Prostate gland (tissue), 2 donors: ENCODE measurements at regions not wholly inside any gene's neighbourhood (a gene's known extent, or its start where the extent isn't known, plus 50 kb on each side); places are given as distances from the start of the nearest gene placed in this dataset.

Source experiments
- DNase-seq: peaks from one replicate; pipeline ENCODE4 v3.0.0-alpha.2; 2019; ENCODE audit warnings: low spot score
- H3K27ac ChIP-seq, 2 donors: fragments of 200-600 bp; sonication (generic); 2 replicates each; pipeline ENCODE4 v1.5.1; 2017 to 2019
- H3K27me3 ChIP-seq: fragments of 200-600 bp; sonication (generic); replicated peaks from 2 replicates; pipeline ENCODE4 v1.5.1; 2019; ENCODE audit not compliant: insufficient read depth
- H3K36me3 ChIP-seq, 2 donors: fragments of 200-600 bp; sonication (generic); 1 replicate in 1 of 2; 2 replicates in 1 of 2; pipeline versions ENCODE4 v1.5.1 to v1.8.1; 2017 to 2019
- H3K4me1 ChIP-seq: fragments of 200-600 bp; sonication (generic); replicated peaks from 2 replicates; pipeline ENCODE4 v1.5.1; 2019
- H3K4me3 ChIP-seq, 2 donors: fragments of 200-600 bp; sonication (generic); 2 replicates each; pipeline ENCODE4 v1.5.1; 2017 to 2019
- H3K9me3 ChIP-seq: fragments of 200-600 bp; sonication (generic); 2 replicates; pipeline ENCODE4 v1.5.1; 2017
- CTCF ChIP-seq, 4 experiments: fragments of 200-600 bp in 2 of 4; fragments of 450-650 bp in 2 of 4; sonication (generic) in 2 of 4; IDR thresholded peaks; 1 replicate in 3 of 4; 2 replicates in 1 of 4; pipeline ENCODE4 v1.5.1; 2016 to 2019; ENCODE audit warnings: antibody characterized with exemption in 4 of 4, mild to moderate bottlenecking in 2 of 4, moderate library complexity in 2 of 4
- POLR2A ChIP-seq: fragments of 450-650 bp; IDR thresholded peaks from one replicate; pipeline ENCODE4 v1.6.1; 2016; ENCODE audit warnings: antibody characterized with exemption, mild to moderate bottlenecking
- POLR2AphosphoS5 ChIP-seq: sonication (generic); formaldehyde crosslinking; IDR thresholded peaks from one replicate; pipeline ENCODE4 v1.6.1; 2017; ENCODE audit warnings: antibody characterized with exemption
- WGBS: methylation state at CpG from one replicate; pipeline ENCODE4 v1.1.5; 2018; 5-methylcytosine and 5-hydroxymethylcytosine counted together
- intact Hi-C: fragments of 100-400 bp; cut with DNase I; formaldehyde crosslinking; loops from one replicate; pipeline ENCODE4 v1.14.2; 2022

DNA sequence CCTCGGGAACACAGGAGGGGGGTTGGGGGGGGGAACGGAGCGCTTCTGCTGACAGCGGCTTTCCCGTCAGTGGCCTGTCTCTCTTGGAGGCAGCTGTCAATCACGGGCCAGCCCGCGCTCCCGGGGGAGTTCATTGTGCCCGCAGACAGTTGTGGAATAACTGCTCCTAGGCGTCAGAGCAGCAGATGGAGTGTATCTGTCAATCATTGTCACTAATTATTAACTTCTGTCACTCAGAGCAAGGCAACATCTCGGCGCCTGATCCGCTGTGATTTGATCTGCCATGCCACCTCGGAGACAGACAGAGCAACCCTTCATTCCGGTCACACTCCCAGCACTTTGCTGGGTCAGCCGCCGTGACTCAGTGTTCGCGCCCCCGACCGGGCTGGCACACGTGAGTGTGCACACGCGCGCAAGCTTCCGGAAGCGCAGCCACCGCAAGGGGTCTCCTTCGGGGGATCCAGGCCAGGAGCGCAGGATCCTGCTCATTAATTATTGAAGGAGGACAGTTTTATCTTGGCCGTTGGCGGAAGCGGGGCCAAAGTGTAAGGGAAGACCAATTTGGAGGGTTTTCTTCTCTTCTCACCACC, 75.8 kb downstream of the RRAGC start:
- Histone ChIP-seq H3K27ac (no peak overlapping the region), H3K27me3 (peaks cover 17% of the 10 kb centered on the region), H3K4me3 (no peak overlapping the region), H3K4me1 (no peaks in the 10 kb centered on the region), H3K36me3 (no peaks in the 10 kb centered on the region), H3K9me3 (no peaks in the 10 kb centered on the region)
- intact Hi-C loops: no loop called here
- TF ChIP-seq POLR2AphosphoS5: no peak
- TF ChIP-seq POLR2A: no peak
- no peak for TF ChIP-seq CTCF (IDR thresholded peaks at IDR 0.05)
- 16% methylated on average over 34 of the region's 34 CpGs for WGBS
- no peak for DNase-seq

GRCh38 chr1:38781872-38782617, 77.5 kb downstream of the RRAGC start:
- Histone ChIP-seq H3K4me3 (no peak overlapping the region), H3K4me1 (no peaks in the 10 kb centered on the region), H3K27ac (no peak overlapping the region), H3K27me3 (peaks cover 12% of the 10 kb centered on the region), H3K9me3 (no peaks in the 10 kb centered on the region), H3K36me3 (no peaks in the 10 kb centered on the region)
- no peak for TF ChIP-seq POLR2A
- no peak for TF ChIP-seq CTCF (IDR thresholded peaks at IDR 0.05)
- TF ChIP-seq POLR2AphosphoS5: no peak
- intact Hi-C loops: no loop called here
- DNase-seq: no peak
- 51% methylated on average over 4 of the region's 4 CpGs for WGBS

- Histone ChIP-seq H3K27me3 (peaks cover 11% of the 10 kb centered on the region), H3K9me3 (no peaks in the 10 kb centered on the region), H3K4me1 (no peaks in the 10 kb centered on the region), H3K36me3 (no peaks in the 10 kb centered on the region), H3K4me3 (no peak overlapping the region), H3K27ac (no peak overlapping the region)
- TF ChIP-seq POLR2AphosphoS5 (no peak), CTCF (IDR thresholded peaks at IDR 0.05) (no peak), POLR2A (no peak)
- DNase-seq: no peak
- WGBS: 62% methylated on average over 4 of the region's 4 CpGs
- intact Hi-C loops: no loop called here
Measured at GRCh38 chr1:38780133-38780532, 79.4 kb downstream of the RRAGC start.

- Histone ChIP-seq H3K36me3 (no peaks in the 10 kb centered on the region), H3K4me1 (no peaks in the 10 kb centered on the region), H3K9me3 (no peaks in the 10 kb centered on the region), H3K27me3 (peaks cover 11% of the 10 kb centered on the region), H3K27ac (no peak overlapping the region), H3K4me3 (no peak overlapping the region)
- no peak for DNase-seq
- intact Hi-C loops: no loop called here
- TF ChIP-seq CTCF (IDR thresholded peaks at IDR 0.05) (no peak), POLR2AphosphoS5 (no peak), POLR2A (no peak)
- whole genome bisulfite sequencing: 74% methylated on average over 5 of the region's 5 CpGs
Measured at GRCh38 chr1:38779491-38779890, 80.1 kb downstream of the RRAGC start.

DNA sequence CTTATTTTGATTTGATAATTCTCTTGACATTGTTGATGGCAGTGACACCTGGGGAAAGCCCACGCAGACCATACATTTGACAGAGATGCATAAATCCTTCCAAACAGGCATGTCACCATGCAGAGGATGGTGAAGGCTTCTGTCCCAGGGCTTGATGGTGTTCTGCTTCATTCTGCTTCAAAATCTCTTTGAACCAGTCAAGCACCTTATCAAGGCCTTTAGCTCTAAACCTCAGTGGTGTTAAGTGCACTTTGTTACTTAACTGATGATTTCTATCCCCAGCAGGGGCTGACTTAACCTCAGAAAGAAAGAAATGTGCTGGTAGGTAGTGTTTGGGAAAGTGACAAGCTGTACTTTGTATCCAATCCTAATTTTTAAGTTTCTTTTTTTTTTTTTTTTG, 81.1 kb downstream of the RRAGC start:
- TF ChIP-seq POLR2A (no peak), POLR2AphosphoS5 (no peak), CTCF (IDR thresholded peaks at IDR 0.05) (no peak)
- 30% methylated on average over 1 of the region's 1 CpG for WGBS

More for the DNA sequence above, 81.1 kb downstream of the RRAGC start:
- peaks cover 6% of the 10 kb centered on the region for H3K27me3 ChIP-seq
- H3K4me1 ChIP-seq: no peaks in the 10 kb centered on the region
- intact Hi-C loops: no loop called here
- no peaks in the 10 kb centered on the region for H3K9me3 ChIP-seq
- no peaks in the 10 kb centered on the region for H3K36me3 ChIP-seq
- no peak for DNase-seq
- no peak overlapping the region for H3K27ac ChIP-seq
- H3K4me3 ChIP-seq: no peak overlapping the region
